GM19023 (cell line): ENCODE measurements at regions not wholly inside any gene's neighbourhood (a gene's known extent, or its start where the extent isn't known, plus 50 kb on each side); places are given as distances from the start of the nearest gene placed in this dataset.

Source experiments
- ATAC-seq: cut with Tn5 transposase; IDR thresholded peaks from one replicate; pipeline ENCODE4 v1.9.1; 2021; ENCODE audit warnings: mild to moderate bottlenecking, moderate library complexity; ENCODE audit not compliant: unreplicated experiment

DNA sequence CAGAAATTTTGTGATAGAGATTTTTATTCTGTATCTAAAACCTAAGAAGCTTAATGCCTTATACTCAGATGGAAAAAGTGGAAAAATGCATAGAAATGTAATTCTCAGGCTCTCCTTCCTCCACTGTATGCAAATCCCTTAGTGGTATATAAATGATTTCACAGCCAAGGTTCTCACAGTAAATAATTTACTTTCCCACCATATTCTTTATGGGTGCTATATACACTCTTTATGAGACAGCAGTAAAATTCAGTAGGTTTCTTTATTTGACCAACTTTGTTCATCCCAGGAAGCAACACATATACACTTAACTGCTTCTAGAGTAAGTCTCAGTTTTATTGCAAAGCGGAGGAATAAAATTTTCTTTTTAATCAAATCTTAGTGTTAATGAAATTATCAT is 1399.7 kb downstream of the PCDH7 start:
- no peak for ATAC-seq

DNA sequence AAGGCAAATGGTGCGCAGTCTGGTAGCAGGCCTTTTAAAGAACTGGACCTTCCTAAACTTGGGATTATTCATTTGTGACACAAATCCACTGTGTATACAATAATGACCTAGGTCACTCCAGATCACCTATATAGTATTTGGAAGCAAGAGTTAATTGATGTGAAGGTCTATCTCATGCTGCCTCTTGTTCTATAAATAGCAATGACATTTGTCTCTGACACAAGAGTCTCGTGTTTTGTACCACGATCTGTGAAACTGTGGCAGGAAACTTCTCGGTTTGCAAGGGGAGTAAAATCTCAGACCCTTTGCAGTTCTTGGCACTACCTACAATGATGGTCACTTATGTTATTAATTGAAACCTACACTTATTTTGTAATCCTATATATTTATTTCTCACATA is 1408.4 kb downstream of the PCDH7 start:
- ATAC-seq: no peak

DNA sequence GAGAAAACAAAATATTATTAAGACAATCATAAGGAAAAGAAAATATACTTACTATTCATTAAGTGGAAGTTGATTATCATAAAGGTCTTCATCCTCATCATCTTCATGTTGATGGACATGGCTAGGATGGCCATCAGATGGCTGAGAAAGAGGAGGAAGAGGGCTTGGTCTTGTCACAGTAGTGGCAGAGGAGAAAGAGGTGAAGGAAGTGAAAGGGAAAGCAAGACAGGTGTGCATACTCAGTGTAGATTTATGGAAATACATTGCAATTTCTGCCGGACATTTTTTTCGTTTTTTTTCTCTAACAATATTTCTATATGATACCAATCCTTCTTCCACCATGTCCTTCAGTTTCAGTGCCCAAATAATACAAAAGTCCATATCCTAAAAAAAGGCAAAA is 1409.8 kb downstream of the PCDH7 start:
- ATAC-seq: no peak

DNA sequence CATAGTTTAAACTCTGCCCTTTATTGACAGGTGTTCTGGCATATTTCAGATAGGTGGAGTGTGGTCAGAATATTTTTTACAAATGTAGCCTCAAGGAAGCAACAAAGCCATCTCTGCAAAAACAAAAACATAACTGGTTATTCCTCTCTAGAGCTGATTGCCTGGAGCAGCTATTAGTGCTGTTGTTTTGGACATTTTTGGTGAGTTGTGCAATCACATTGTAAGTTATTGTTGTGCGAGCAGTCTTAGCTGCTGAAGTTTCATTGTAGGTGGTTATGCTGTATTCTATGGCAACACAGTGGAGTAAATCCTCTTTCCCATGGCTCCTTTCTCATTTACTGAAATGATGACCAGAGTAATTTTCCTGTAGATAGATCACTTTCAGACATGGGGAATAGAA is 1413.0 kb downstream of the PCDH7 start:
- ATAC-seq: no peak

DNA sequence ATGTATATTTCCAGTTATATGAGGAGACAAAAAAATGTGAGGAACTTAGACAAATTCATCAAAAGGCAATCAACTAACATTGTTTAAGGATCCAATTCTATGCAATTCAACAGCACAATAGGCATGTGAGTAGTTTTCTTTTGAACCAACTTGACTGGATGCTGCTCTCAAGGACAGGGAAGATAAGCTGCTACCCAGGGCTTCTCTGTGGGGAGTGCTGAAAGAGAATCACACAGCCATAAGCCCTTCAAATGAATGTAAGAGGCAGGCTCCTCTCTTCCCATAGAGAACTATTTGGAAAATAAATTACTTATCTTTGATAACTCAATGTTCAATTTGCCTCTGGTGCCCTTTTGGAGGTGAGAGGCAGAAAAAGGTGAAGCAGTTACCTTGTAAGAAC is 1413.6 kb downstream of the PCDH7 start:
- no peak for ATAC-seq

DNA sequence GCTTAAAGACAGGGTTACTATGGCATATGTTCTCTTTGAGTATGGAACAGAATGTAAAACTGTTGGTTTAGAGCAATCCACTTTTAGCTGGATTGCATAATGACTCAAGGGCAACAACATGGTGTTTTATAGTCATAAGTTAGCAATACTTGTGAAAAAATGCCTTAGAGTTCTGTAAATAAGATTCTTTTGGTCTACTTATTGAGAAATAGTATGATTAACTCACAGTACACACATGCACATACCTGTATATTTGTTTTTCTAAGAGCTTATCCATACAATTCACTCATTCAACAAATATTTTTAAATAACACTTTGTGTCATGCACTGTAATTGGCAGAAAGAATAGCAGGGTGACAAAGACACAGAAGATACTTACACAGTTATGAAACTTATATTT is 1415.5 kb downstream of the PCDH7 start:
- ATAC-seq: no peak

DNA sequence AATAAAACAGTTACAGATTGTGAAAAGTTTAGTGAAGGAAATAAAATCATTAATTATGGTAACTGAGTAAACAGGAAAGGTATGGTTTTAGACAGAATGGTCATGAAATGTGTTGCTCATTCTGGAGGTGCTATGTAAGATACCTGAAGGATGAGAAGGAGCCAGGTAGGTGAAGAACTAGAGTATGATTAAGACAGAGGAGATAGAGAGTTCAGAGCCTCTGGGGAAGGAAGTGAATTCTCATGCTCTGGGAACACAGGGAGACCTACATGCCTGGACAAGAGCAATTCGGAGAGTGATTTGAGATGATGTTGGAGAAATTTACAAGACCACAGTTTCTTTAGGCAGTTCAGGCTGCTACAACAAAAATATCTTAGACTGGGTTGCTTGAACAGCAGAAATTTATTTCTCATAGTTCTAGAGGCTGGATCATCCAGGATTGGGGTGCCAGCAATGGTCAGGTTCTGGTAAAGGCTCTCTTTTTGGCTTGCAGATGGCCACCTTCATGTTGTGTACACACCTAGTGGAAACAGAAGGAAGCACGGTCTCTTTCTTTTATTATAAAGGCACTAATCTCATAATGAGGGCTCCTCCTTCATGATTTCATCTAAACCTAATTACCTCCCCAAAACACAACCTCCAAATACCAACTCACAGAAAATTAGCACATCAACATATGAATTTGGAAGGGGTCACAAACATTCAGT is 1416.1 kb downstream of the PCDH7 start:
- no peak for ATAC-seq

DNA sequence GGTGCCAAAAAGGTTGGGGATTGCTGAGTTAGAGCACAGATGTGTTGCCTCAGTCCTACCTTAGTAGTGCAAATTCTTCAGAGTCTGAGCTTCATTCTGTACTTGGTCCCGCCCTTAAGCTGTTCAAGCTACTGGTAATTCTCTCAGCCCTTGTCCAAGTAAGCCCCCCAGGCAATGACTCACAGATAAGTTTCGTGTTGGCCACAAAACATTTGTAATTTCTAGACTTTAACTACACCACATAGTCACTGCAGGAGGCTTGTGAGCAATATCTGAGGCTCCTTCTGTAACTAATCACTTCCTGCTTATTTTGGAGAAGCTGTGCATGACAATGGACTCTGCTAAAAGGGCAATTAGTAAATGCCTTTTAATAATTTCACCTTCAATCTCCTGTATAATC is 1420.5 kb downstream of the PCDH7 start:
- no peak for ATAC-seq

DNA sequence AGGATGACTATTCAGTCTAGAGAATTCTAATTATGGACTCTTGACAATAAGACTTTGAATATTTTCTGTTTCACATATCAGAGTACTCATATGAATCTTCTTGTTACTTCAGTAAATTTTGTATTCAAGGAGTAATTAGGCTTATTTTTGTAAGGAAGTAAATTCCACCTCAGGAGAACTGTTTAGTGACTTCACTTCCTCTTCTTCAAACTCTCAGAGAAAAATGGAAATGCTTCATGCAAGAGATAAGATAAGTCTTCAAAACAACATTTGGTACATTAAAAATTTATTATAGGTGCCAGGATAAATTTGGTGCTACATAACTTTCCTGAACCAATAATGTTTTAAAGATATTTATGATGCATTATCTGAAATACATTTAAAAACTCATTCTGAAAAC is 1421.9 kb downstream of the PCDH7 start:
- ATAC-seq: no peak

DNA sequence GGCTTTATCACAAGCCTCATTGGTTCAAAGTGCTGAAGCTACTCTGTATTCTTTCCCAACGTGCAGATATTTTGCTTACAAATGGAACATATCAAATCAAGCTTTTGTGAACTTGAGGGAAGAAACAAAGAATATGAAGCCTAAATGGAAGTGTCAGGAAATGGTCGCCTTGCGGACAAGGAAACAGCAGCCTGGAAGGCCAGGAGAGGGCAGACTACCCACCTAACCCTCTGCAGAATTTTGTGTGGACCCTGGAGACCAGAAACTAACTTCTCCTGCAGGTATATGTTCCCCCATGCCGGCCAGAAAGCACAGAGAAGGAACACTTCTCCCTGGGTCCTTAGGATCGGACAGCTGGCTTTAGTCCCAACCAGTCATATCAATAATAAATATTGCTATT is 1425.8 kb downstream of the PCDH7 start:
- no peak for ATAC-seq

DNA sequence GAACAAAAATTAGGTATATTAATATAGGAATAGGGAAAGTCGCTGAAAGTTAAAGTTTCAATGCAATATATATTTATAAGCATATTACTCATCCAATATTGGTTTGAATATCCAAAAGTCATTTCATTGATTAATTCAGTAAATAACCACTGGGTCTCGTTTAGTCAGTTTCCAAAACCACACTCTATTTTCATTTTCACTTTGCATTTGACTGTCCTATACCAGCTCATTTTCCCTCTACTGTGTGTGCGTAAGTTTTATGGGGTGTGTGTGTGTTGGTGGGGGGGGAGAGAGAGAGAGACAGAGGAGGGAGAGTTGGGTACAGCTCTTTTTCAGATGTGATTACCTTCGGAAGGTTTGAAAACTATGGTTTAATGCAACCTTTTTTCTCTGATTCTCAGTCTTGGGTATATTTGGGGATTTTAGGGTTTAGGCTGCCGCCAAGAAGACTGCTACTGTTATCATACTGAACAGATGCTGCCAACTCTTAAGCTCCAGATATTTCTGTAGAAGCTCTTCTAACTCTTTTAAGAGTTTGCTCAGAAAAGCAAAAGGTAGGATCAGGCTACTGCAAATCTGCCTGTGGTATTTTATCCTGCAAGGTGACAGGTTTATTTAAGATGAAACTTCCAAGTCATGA is 1427.4 kb downstream of the PCDH7 start:
- no peak for ATAC-seq

DNA sequence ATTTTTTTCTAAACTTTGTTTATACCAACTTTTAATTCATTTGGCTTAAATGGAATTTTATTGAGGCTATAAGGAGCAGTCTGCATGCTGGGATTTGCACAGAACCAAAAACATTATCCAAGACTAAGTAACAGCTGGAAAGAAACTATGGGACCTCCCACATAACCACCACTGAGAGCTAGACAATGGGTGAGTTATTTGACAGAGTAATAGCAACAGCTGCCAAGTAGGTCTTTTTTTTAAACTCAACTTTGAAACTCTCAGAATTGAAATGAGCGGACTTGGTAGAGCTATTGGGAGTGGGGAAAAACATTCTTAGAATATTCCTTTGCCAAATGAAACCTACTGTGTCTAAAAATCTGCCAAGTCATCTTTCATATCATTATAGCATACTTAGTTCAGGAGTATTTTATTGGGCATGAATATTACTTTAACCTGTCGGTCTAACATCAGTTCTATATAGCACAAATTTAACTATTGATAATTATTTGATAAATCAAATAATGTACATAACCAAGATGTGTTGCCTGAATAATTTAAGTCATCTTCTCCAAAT is 1428.0 kb downstream of the PCDH7 start:
- ATAC-seq: no peak

DNA sequence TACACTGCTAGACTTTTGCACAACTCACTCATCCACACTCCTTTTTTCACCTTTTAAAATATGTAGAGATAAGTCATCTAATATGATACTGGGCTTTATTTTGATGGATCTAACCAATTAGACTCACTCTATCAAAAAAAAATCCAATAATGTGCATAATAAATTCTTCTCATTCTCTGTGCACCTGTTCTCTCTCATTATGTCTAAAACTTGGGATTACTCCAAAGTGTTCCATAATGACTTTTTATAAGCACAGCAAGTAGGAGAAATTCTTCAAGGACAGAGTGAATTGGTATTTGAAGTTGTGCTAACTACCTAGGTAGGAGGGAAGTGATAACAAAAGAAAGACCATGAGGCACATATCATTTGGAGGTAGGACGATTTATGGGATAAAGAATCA is 1438.8 kb downstream of the PCDH7 start:
- ATAC-seq: no peak

DNA sequence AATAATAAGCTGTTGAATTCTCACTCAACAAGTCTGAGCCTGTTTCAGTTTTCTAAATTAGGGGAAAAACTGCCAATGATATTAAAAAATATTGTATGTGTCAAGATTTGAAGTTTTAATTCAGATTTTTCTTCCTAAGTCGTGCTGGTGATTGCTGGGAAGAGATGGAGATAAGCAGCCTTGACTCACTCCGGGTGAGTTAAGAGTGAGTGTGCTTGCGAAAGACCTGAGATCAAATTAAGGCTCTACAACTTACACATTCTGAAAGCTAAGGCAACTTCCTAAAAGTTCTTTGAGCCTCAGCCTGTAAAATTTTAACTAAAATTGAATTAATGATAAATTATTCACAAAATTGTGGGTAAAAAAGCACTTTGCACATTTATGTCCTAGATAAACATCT is 1441.2 kb downstream of the PCDH7 start:
- no peak for ATAC-seq

DNA sequence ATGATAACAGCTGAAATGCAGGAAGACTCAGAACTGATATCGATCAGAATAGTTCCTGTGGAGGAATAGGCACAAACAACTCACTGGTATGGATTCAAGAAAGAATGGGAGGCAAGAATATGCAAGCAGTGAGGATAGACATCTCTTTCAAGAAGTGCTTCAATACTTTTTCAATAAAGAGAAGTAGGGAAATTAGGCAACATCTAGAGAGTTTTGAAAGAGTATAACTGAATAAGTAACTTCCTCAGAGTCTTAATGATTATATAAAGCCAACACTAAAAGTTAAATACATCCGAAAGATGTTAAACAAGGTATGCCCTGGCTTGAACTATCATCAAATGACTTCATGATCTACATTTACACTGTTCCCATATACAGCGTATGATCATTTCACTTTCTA is 1443.0 kb downstream of the PCDH7 start:
- ATAC-seq: no peak

DNA sequence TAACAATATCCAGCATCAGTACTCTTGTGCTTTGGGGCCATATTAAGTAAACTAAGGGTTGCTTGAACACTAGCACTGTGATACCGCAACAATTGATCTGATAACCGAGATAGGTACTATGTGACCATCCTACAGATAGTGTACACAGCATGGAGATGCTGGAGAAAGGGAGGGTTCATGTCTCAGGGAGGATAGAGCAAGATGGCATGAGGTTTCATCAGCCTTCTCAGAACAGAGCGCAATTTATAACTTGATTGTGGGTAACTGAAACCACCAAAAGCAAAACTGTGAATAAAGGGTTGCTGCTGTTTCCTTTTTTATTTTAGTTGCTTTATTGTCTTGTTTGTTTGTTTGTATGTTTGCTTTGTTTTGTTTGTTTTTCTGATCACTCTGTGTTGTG is 1449.7 kb downstream of the PCDH7 start:
- ATAC-seq: no peak

DNA sequence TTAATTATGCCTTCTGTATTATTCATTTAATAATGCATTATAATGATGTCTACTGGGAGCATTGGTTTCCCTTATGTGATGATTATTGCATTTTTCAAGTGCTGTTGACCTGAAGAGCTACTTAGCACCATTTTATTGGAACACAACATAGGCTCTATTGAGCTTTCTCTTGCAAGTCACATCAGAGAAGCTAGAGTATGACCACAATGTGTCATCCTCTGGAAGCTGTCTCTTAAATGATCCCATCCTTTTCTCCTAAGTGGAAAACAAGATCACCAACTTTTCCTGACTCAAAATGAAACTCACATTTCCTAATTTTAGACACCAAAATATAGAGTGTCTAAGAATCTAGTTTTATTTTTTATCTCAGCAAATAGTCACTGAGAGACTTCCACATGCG is 1451.9 kb downstream of the PCDH7 start:
- no peak for ATAC-seq

DNA sequence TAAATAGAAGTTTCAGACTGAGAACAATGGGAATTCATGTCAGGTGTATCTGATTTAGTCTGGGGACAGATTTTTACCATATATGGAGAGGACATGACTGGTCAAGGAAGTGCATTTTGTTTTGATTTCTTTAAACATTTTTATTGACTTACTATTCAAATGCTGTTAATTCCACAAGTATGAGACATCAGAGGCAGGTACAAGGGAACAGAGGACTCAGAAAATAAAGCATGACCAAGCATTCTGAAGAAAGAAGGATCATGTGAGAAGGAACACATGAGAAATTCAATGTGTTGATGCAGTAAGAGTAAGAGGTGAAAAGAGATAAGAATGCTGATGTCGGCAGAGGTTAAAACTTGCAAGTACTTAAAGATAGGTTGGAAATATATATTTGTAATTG is 1452.6 kb downstream of the PCDH7 start:
- no peak for ATAC-seq

DNA sequence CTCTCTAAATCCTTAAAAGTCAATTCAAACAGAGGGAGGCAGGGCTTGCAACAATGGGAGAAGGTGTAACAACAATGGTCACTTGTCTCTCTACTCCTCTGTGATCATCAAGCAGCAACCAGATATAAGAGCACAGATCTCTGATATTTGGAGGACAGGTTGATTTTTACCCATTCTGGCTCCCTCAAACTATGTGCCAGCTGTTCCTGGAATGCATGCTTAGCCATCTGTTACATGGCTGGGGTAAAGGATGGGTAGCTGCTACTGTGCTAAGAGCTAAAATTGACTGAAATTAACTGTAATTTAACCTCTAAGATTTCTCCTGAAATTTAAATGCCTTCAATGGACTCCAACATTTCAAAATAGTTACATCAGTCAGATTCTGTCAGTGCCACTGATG is 1459.9 kb downstream of the PCDH7 start:
- ATAC-seq: no peak

DNA sequence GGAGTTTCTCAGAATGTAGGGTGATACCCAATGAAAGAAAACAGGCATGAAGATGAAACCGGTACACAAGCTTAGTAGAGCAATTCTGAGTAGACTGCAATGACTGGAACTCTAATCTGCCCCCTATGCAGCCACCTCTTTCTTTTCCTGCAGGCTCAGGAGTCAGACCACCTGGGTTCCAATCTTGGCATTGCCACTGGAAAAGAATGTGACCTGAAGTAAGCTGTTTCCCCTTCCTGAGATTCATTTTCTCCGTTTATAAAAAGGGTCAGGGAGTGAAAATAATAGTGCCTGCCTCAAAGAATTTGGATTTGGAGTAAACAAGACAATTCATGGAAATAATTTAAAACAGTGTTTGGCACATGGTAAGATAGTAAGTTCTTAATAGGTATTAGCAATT is 1464.0 kb downstream of the PCDH7 start:
- no peak for ATAC-seq

DNA sequence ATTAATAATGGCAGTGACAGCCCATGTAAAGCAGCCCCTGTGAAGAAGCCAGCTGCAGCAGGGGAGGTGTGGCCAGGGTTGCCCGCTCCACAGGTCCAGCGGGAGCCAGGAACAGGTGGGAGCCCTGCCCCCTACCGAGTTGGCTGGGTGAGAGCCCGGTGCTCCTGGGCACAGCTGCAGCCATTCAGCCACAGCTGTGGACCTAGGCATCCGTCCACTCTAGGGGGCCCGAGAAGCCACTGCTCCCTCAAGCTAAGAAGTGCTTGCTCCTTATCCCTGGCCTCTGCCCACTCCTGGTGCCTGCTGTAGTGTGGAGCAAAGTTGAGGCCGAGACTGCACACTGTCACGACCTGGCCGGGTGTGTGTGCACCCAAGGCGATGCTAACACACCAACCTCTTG is 1469.0 kb downstream of the PCDH7 start:
- no peak for ATAC-seq

DNA sequence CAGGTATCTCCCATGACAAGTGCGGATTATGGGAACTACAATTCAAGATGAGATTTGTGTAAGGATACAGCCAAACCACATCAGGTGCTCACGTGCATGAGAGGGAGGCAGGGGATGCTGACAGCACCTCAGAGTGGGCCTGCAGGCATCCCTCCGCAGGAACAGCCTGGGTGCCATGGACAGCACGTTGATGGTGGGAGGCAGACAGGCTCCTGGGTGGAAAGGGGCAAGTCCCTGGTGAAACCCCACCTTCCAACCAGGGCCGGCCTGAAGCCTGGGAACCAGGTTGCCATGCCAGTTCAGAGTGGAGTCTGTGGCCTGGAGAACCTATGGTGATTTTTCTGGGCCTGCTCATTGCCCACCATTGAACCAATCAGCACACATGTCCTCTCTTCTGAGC is 1469.6 kb downstream of the PCDH7 start:
- ATAC-seq: no peak

DNA sequence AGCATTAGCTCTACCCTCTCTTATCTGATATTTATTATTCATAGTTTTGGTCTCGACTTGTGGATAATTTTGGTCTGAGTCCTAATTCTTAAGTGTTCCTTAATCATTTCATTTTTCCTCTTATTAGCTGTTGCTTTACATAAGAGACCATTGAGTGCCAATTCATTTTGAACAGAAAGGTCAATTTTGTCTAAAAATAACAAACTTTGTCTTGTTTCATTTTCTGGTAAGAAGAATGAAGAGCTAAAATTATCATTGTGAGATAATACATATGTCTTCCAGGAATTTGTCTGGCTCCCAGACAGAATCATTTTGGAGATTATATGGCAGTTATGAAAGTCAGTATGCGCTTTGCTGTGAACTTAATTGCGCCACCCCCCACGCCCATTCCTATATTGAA is 1471.8 kb downstream of the PCDH7 start:
- no peak for ATAC-seq
